Endothelial cell (in vitro differentiated cells): ENCODE measurements at regions not wholly inside any gene's neighbourhood (a gene's known extent, or its start where the extent isn't known, plus 50 kb on each side); places are given as distances from the start of the nearest gene placed in this dataset.

ENCODE experiments used
- DNase-seq: peaks from one replicate; pipeline ENCODE4 v3.0.0; 2021; ENCODE audit warnings: low spot score
- H3K27ac Mint-ChIP-seq: one replicate; pipeline ENCODE4 v1.8.0; 2021; ENCODE audit warnings: mixed read lengths, inconsistent platforms; ENCODE audit not compliant: unreplicated experiment
- H3K27me3 Mint-ChIP-seq: one replicate; pipeline ENCODE4 v1.8.0; 2021; ENCODE audit warnings: mild to moderate bottlenecking, moderate library complexity, mixed read lengths, inconsistent platforms; ENCODE audit not compliant: unreplicated experiment
- H3K36me3 Mint-ChIP-seq: one replicate; pipeline ENCODE4 v1.8.0; 2021; ENCODE audit warnings: mild to moderate bottlenecking, low read depth, mixed read lengths, inconsistent platforms; ENCODE audit not compliant: unreplicated experiment
- H3K4me1 Mint-ChIP-seq: one replicate; pipeline ENCODE4 v1.8.0; 2021; ENCODE audit warnings: mild to moderate bottlenecking, mixed read lengths, inconsistent platforms; ENCODE audit not compliant: unreplicated experiment
- H3K4me3 Mint-ChIP-seq: one replicate; pipeline ENCODE4 v1.8.0; 2021; ENCODE audit warnings: mild to moderate bottlenecking, mixed read lengths, inconsistent platforms; ENCODE audit not compliant: unreplicated experiment
- H3K9me3 Mint-ChIP-seq: one replicate; pipeline ENCODE4 v1.8.0; 2021; ENCODE audit warnings: mixed read lengths, inconsistent platforms; ENCODE audit not compliant: unreplicated experiment
- TF ChIP-seq, protein P1 (sequence below): fragments of 200-600 bp; sonication (generic); IDR thresholded peaks from one replicate; pipeline ENCODE4 v1.5.0; 2021; ENCODE audit warnings: antibody characterized with exemption; ENCODE audit not compliant: unreplicated experiment

DNA sequence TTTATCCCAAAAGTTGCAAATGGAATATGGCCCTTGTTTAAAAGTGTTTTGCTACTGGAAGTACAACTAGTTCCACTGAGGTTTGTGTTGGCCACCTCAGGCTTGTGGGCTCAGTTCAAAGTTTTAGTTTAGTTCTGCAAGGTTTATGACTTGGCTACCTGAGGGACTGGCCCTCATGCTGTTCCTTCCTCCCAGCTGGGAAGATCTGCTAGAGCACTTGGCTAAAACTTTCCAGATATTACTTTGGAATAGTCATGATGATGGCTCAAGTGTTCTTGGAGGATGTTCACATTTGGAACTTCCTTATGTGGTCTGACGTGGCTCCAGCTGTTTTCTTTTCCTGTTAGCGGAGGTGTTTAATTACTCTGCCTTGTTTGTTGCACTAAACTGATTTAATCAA lies 110.2 kb upstream of the IVNS1ABP start:
- peaks cover 6% of the 10 kb centered on the region for H3K4me1 Mint-ChIP-seq
- H3K27ac Mint-ChIP-seq = no peak overlapping the region
- no peaks in the 10 kb centered on the region for H3K27me3 Mint-ChIP-seq
- no peaks in the 10 kb centered on the region for H3K9me3 Mint-ChIP-seq
- no peak for DNase-seq
- TF ChIP-seq, protein P1, sequence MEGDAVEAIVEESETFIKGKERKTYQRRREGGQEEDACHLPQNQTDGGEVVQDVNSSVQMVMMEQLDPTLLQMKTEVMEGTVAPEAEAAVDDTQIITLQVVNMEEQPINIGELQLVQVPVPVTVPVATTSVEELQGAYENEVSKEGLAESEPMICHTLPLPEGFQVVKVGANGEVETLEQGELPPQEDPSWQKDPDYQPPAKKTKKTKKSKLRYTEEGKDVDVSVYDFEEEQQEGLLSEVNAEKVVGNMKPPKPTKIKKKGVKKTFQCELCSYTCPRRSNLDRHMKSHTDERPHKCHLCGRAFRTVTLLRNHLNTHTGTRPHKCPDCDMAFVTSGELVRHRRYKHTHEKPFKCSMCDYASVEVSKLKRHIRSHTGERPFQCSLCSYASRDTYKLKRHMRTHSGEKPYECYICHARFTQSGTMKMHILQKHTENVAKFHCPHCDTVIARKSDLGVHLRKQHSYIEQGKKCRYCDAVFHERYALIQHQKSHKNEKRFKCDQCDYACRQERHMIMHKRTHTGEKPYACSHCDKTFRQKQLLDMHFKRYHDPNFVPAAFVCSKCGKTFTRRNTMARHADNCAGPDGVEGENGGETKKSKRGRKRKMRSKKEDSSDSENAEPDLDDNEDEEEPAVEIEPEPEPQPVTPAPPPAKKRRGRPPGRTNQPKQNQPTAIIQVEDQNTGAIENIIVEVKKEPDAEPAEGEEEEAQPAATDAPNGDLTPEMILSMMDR = no peak
- H3K36me3 Mint-ChIP-seq = no peaks in the 10 kb centered on the region
- H3K4me3 Mint-ChIP-seq = no peak overlapping the region

DNA sequence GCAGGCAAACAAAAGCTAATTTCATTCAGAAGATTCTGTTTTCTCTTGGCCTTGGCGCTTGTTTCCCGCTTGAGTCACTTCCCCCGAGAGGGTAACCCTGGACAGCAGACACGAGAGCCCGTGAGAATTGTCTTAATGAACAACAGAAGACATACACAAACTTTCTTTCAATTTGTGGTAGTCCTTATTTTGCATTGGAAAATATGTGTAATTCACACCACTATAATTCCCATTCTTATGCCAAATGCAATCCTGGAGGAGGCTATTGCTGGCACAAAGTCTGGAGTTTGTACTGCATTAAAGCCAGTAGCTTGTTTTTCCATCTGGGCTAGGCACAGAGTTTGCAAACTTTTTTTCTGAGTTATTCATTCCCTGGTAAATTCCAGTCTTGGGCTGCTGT lies 109.8 kb upstream of the IVNS1ABP start:
- Mint-ChIP-seq H3K27me3 (no peaks in the 10 kb centered on the region), H3K27ac (no peak overlapping the region), H3K4me1 (peaks cover 6% of the 10 kb centered on the region), H3K9me3 (no peaks in the 10 kb centered on the region), H3K36me3 (no peaks in the 10 kb centered on the region), H3K4me3 (no peak overlapping the region)
- TF ChIP-seq, protein P1 = no peak
- DNase-seq = no peak

GRCh38 chr1:185425163-185425562 lies 108.1 kb upstream of the IVNS1ABP start:
- no peaks in the 10 kb centered on the region for H3K9me3 Mint-ChIP-seq
- H3K36me3 Mint-ChIP-seq = no peaks in the 10 kb centered on the region
- H3K4me3 Mint-ChIP-seq = no peak overlapping the region

GRCh38 chr1:185421485-185422107 lies 104.6 kb upstream of the IVNS1ABP start:
- TF ChIP-seq, protein P1 = no peak
- no peaks in the 10 kb centered on the region for H3K9me3 Mint-ChIP-seq
- no peak overlapping the region for H3K4me3 Mint-ChIP-seq
- no peak overlapping the region for H3K27ac Mint-ChIP-seq
- peaks cover 7% of the 10 kb centered on the region for H3K4me1 Mint-ChIP-seq
- no peaks in the 10 kb centered on the region for H3K36me3 Mint-ChIP-seq
- no peak for DNase-seq
- no peaks in the 10 kb centered on the region for H3K27me3 Mint-ChIP-seq

More at GRCh38 chr1:185425163-185425562, 108.1 kb upstream of the IVNS1ABP start:
- TF ChIP-seq, protein P1 = no peak
- Mint-ChIP-seq H3K27ac (no peak overlapping the region), H3K4me1 (peaks cover 13% of the 10 kb centered on the region), H3K27me3 (no peaks in the 10 kb centered on the region)
- no peak for DNase-seq

DNA sequence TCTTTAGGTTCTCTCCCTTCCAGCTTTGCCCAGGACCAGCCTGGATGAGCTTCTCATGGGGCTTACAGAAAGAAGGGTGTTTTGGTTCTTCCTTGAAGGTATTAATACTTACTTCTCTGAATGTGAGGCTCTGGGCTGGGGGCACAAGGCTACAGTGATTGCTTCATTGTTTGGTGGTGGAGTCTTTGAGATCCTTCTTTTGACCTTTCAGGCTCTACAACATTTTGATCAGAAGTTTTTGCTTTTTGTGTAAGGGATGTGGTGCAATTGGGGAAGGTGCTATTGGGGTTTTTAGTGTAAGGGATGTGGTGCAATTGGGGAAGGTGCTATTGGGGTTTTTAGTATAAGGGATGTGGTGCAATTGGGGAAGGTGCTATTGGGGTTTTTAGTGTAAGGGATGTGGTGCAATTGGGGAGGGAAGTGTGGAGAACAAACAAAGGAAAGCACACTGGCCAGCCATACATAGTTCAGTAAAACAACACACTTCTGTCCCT lies 103.6 kb upstream of the IVNS1ABP start:
- Mint-ChIP-seq H3K27me3 (no peaks in the 10 kb centered on the region), H3K4me1 (peaks cover 7% of the 10 kb centered on the region), H3K27ac (no peak overlapping the region), H3K4me3 (no peak overlapping the region), H3K9me3 (no peaks in the 10 kb centered on the region), H3K36me3 (no peaks in the 10 kb centered on the region)
- DNase-seq = no peak
- TF ChIP-seq, protein P1 = no peak
